Amniotic stem cell (primary cell): ENCODE measurements at regions not wholly inside any gene's neighbourhood (a gene's known extent, or its start where the extent isn't known, plus 50 kb on each side); places are given as distances from the start of the nearest gene placed in this dataset.

Experiments used
- DNase-seq: peaks from one replicate; lab custom pipeline; 2025; lab: John Stamatoyannopoulos, UW

GRCh38 chr17:79366988-79367571 is 243.8 kb downstream of the RBFOX3 start:
- no peak for DNase-seq

GRCh38 chr17:79365836-79366770 is 244.7 kb downstream of the RBFOX3 start:
- no peak for DNase-seq

GRCh38 chr17:79365351-79365750 is 245.5 kb downstream of the RBFOX3 start:
- DNase-seq, result no peak

GRCh38 chr17:79364315-79365094 is 246.3 kb downstream of the RBFOX3 start:
- DNase-seq, result no peak

GRCh38 chr17:79363552-79364275 is 247.1 kb downstream of the RBFOX3 start:
- no peak for DNase-seq

- DNase-seq, result no peak
Observed at GRCh38 chr17:79362772-79363305, 248.0 kb downstream of the RBFOX3 start.

- DNase-seq, result no peak
Observed at GRCh38 chr17:79361873-79362771, 248.7 kb downstream of the RBFOX3 start.

GRCh38 chr17:79361221-79361734 is 249.6 kb downstream of the RBFOX3 start:
- DNase-seq, result no peak

GRCh38 chr17:79360196-79360595 is 250.7 kb downstream of the RBFOX3 start:
- DNase-seq, result no peak

- DNase-seq, result no peak
Observed at GRCh38 chr17:79356839-79357447, 253.9 kb downstream of the RBFOX3 start.

- no peak for DNase-seq
Observed at GRCh38 chr17:79355165-79355564, 255.7 kb downstream of the RBFOX3 start.

- DNase-seq, result no peak
Observed at GRCh38 chr17:79354173-79354820, 256.6 kb downstream of the RBFOX3 start.

GRCh38 chr17:79353548-79353947 is 257.3 kb downstream of the RBFOX3 start:
- no peak for DNase-seq

- no peak for DNase-seq
Observed at GRCh38 chr17:79353016-79353415, 257.8 kb downstream of the RBFOX3 start.

- DNase-seq, result no peak
Observed at GRCh38 chr17:79350533-79350932, 260.3 kb downstream of the RBFOX3 start.

- no peak for DNase-seq
Observed at GRCh38 chr17:79349506-79350400, 261.1 kb downstream of the RBFOX3 start.

- DNase-seq, result no peak
Observed at GRCh38 chr17:79342376-79342775, 267.8 kb downstream of the ENGASE start.

- no peak for DNase-seq
Observed at GRCh38 chr17:79341816-79342215, 267.2 kb downstream of the ENGASE start.
